GM19468 (cell line): ENCODE measurements at regions not wholly inside any gene's neighbourhood (a gene's known extent, or its start where the extent isn't known, plus 50 kb on each side); places are given as distances from the start of the nearest gene placed in this dataset.

Experiments used
- ATAC-seq: cut with Tn5 transposase; IDR thresholded peaks from one replicate; pipeline ENCODE4 v1.9.1; 2021; ENCODE audit warnings: mild to moderate bottlenecking, moderate library complexity, moderate number of reproducible peaks; ENCODE audit not compliant: unreplicated experiment; ENCODE audit errors: extremely low read depth

- no peak for ATAC-seq
Observed at GRCh38 chr17:69975808-69976207, 99.2 kb upstream of the KCNJ16 start.

- ATAC-seq, result no peak
Observed at GRCh38 chr17:69978056-69978646, 96.9 kb upstream of the KCNJ16 start.

GRCh38 chr17:69981441-69981840 is 93.6 kb upstream of the KCNJ16 start:
- no peak for ATAC-seq

GRCh38 chr17:69995476-69995875 is 79.5 kb upstream of the KCNJ16 start:
- no peak for ATAC-seq

GRCh38 chr17:69997332-69997731 is 77.7 kb upstream of the KCNJ16 start:
- no peak for ATAC-seq

- ATAC-seq, result no peak
Observed at GRCh38 chr17:69999253-69999652, 75.8 kb upstream of the KCNJ16 start.

- ATAC-seq, result no peak
Observed at GRCh38 chr17:70006159-70006558, 68.9 kb upstream of the KCNJ16 start.

GRCh38 chr17:70011750-70012149 is 63.3 kb upstream of the KCNJ16 start:
- no peak for ATAC-seq

- no peak for ATAC-seq
Observed at GRCh38 chr17:70013911-70014310, 61.1 kb upstream of the KCNJ16 start.

- ATAC-seq, result no peak
Observed at GRCh38 chr17:70017112-70017511, 57.9 kb upstream of the KCNJ16 start.

- no peak for ATAC-seq
Observed at GRCh38 chr17:70017941-70018340, 57.1 kb upstream of the KCNJ16 start.

GRCh38 chr17:70021726-70022125 is 53.3 kb upstream of the KCNJ16 start:
- ATAC-seq, result no peak

- no peak for ATAC-seq
Observed at GRCh38 chr17:70022175-70022574, 52.9 kb upstream of the KCNJ16 start.

GRCh38 chr17:70024253-70024652 is 50.8 kb upstream of the KCNJ16 start:
- no peak for ATAC-seq
